DND-41 (cell line): ENCODE measurements at regions not wholly inside any gene's neighbourhood (a gene's known extent, or its start where the extent isn't known, plus 50 kb on each side); places are given as distances from the start of the nearest gene placed in this dataset.

Source experiments
- EZH2 ChIP-seq: IDR thresholded peaks from 3 replicates; pipeline ENCODE4 v1.6.1; 2012; ENCODE audit warnings: borderline replicate concordance, low read depth, mild to moderate bottlenecking, moderate library complexity, low read length, inconsistent platforms; ENCODE audit not compliant: severe bottlenecking
- TF ChIP-seq, protein P1 (sequence below): IDR thresholded peaks from 2 replicates; pipeline ENCODE4 v1.5.1; 2012; ENCODE audit warnings: borderline replicate concordance, low read length, moderate library complexity, mild to moderate bottlenecking; ENCODE audit not compliant: poor library complexity, severe bottlenecking; ENCODE audit errors: extremely low read depth

DNA sequence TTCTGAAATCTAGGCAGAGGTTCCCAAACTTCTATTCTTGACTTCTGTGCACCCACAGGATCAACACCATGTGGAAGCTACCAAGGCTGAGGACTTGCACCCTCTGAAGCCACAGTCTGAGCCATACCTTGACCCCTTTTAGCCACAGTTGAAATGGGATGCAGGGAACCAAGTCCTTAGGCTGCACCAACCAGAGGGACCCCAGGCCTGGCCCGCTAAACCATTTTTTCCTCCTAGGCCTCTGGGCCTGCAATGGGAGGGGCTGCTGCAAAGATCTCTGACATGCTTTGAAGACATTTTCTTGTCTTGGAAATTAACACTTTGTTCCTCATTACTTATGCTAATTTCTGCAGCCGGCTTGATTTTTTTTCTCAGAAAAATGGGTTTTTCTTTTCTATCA, 133.9 kb upstream of the TSPAN8 start:
- TF ChIP-seq, protein P1, sequence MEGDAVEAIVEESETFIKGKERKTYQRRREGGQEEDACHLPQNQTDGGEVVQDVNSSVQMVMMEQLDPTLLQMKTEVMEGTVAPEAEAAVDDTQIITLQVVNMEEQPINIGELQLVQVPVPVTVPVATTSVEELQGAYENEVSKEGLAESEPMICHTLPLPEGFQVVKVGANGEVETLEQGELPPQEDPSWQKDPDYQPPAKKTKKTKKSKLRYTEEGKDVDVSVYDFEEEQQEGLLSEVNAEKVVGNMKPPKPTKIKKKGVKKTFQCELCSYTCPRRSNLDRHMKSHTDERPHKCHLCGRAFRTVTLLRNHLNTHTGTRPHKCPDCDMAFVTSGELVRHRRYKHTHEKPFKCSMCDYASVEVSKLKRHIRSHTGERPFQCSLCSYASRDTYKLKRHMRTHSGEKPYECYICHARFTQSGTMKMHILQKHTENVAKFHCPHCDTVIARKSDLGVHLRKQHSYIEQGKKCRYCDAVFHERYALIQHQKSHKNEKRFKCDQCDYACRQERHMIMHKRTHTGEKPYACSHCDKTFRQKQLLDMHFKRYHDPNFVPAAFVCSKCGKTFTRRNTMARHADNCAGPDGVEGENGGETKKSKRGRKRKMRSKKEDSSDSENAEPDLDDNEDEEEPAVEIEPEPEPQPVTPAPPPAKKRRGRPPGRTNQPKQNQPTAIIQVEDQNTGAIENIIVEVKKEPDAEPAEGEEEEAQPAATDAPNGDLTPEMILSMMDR = no peak
- no peak for TF ChIP-seq EZH2
